ENCODE measurements at regions not wholly inside any gene's neighbourhood (a gene's known extent, or its start where the extent isn't known, plus 50 kb on each side); places are given as distances from the start of the nearest gene placed in this dataset.
"Not testable (repeated sequence)": the region's sequence is repeated elsewhere in the genome, so short reads cannot be mapped to it uniquely, and the experiment has no call there.

DNA sequence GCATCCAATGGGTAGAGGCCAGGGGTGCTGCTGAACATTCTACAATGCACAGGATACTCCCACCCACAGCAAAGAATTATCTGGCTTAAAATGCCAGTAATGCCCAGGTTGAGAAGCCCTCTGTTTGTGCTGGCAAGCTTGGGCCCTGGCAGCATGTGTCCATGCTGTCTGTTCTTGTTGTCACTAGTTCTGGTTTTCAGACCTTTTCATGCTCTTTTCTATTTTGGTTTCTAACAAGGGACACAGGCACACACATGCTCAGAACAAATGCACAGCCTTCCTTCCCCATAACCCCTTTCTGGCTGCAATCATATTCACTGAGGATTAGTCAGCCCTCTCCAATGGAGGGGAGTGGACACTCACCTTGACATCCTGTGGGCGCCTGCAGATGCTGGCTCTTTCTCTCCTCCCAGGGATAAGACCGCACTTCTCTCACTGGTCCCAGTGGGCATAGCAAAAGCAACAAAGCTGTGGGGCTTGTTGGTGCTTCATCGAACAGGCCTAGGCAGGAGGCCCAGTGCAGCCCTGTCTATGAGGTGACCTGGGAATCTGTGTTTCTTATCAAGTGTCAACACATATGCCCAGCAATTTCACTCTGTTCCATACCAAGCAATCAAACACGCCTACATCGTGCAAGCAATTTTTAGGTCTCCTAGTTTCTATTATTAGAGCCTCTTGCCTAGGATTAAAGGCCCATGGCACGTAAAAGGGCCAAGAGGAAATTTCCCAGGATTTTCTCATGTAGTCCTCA, 271.1 kb upstream of the CCL2 start:
- DNase-seq: no peak

- no peak for DNase-seq
These were observed 269.0 kb upstream of the CCL2 start for GRCh38 chr17:33986088-33986487.

DNA sequence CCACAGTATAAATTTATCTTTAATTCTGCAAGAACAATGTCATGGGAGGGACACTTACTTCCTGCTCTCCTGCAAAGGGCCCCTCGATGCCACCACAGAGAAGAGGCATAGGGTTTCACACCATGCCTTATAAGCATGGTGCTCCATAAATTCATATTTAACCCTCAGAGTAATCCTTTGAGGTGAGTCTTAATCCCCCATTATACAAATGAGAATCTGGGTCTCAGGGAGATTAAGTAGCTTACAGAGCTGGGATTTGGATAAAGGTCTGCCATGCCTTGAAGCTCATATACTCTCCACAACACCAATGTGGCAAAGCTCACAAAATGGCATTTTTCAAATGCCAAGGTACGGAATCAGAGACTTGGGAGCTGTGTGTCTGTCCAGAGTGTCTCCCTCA, 268.5 kb upstream of the CCL2 start:
- DNase-seq: no peak

GRCh38 chr17:33987162-33987561, 267.9 kb upstream of the CCL2 start:
- no peak for DNase-seq

DNA sequence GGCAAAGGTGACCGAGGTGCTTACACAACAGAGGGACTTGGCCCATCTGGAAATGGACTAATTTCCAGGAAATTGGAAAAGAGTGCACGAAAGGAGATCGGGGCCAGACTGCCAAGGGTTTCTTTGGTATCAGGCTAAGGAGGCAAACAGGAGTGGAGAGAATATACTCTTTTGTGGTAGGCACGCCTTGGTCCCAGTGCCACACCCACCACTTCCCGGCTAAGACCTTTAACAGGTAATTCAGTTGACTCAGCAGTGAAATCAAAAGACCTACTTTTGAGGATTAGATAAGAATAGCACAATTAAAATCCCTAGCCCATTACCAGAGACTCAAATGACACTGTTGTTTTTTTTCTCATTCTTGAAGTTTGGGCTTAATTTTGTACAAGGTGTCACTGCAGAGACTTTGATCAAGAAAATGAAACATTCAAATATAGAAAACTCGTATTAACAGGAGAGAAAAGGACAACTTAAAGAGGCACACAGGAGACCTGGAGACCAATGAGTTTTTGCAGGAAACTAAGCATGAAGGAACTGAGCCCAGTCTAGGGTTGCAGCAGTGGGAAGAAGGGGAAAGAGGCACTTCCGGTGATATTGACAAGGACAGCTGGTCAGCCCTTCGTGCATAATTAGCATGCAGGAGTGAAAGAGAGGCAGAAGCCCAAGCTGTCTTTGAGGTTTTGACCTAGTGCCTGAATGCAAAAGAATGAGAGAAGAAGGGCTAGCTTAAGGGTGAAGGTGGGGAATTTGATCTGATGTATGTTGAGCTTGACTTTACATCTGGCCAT, 265.5 kb upstream of the CCL2 start:
- DNase-seq: no peak

GRCh38 chr17:33990943-33991706, 264.0 kb upstream of the CCL2 start:
- no peak for DNase-seq

DNA sequence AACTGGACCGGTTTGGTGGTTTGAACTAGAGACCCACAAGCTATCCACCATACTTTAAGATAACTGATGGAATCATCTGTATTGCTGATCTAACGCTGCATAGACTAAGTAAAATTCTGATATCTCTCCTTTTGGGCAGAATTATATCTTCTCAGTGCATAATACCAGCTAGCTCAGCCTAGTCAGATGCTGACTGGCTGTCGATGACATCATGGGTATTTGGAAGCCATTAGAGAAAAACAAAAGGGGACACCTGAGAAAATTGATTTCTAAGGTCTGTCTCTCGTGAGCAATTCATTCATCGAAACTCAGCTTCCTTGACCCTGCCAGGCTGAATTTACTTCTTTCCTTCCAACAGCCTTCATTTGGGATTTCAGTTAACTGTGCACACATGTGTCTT, 263.0 kb upstream of the CCL2 start:
- DNase-seq: no peak

- DNase-seq: no peak
These were observed 254.4 kb upstream of the CCL2 start for GRCh38 chr17:34000639-34001038.

GRCh38 chr17:34001246-34001645, 253.8 kb upstream of the CCL2 start:
- no peak for DNase-seq

DNA sequence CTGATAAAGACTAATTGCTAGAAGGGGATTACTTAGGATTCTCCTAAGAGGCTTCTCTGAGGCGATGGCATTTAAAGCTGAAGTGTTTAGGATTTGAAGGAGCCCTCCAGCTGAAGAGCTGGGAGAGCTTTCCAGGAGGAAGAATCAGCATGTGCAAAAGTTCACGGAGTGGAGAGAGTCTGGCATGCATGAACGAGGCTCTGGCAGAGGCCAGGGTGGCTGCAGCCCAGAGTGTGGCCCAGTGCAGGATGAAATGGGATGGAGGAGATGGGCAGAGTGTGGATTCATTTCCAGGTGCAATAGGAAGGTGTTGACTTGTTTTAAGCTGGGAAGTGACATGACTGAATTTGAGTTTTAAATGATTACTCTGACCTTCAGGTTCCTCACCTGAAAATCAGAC, 249.0 kb upstream of the CCL2 start:
- no peak for DNase-seq

DNA sequence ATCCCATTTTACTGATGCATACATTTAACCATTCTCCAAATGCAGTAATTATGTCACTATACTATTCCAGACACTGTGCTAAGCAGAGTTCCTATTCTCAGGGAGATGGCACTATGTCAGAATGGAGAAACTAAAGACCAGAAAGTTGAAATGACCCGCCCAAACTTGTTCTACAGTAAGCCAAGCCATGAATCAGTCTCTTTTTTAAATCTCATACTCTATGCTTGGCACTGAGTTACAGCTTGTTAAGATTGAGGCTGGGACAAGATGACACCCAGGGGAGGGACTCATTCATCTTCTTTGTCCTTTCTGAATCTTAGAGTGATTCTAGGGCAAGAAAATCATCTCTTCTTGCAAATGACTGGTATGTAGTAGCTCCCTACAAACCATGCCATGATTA, 247.0 kb upstream of the CCL2 start:
- no peak for DNase-seq

GRCh38 chr17:34009912-34010311, 245.2 kb upstream of the CCL2 start:
- no peak for DNase-seq

GRCh38 chr17:34010534-34010933, 244.6 kb upstream of the CCL2 start:
- DNase-seq: no peak

GRCh38 chr17:34011599-34011998, 243.5 kb upstream of the CCL2 start:
- DNase-seq: no peak

GRCh38 chr17:34012709-34013375, 242.2 kb upstream of the CCL2 start:
- DNase-seq: no peak

- DNase-seq: no peak
These were observed 239.8 kb upstream of the CCL2 start for GRCh38 chr17:34015253-34015652.

GRCh38 chr17:34024386-34024785, 230.7 kb upstream of the CCL2 start:
- DNase-seq: no peak

- DNase-seq: no peak
These were observed 230.1 kb upstream of the CCL2 start for GRCh38 chr17:34024806-34025551.

DNA sequence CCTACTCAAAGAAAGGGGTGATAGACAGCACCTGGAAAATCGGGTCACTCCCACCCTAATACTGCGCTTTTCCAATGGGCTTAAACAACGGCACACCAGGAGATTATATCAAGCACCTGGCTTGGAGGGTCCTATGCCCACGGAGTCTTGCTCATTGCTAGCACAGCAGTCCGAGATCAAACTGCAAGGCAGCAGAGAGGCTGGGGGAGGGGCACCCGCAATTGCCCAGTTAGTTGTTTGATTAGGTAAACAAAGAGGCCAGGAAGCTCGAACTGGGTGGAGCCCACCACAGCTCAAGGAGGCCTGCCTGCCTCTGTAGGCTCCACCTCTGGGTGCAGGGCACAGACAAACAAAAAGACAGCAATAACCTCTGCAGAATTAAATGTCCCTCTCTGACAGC, 224.5 kb upstream of the CCL2 start:
- DNase-seq: not testable (repeated sequence)

DNA sequence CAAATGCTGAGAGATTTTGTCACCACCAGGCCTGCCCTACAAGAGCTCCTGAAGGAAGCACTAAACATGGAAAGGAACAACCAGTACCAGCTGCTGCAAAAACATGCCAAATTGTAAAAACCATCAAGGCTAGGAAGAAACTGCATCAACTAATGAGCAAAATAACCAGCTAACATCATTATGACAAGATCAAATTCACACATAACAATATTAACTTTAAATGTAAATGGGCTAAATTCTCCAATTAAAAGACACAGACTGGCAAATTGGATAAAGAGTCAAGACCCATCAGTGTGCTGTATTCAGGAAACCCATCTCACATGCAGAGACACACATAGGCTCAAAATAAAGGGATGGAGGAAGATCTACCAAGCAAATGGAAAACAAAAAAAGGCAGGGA, 222.8 kb upstream of the CCL2 start:
- DNase-seq: not testable (repeated sequence)

DNA sequence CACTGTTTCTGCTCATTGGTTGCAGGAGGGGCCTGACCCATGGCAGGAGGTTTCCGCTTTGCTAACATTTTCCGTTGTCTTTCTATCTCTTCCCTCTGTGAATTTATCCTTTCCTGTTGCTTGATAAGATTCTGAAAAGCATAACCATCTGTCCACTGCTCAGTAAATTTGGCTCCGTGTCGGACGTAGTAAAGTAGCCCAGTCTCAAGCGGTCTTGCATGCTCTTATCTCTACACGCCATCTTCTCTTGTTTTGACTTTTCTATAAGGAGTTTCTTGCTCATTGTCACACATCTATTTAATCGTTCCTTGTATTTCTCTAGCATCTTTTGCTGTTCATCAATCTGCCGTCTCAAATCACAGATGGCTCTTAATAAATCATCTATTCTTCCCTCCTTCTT, 216.3 kb upstream of the CCL2 start:
- not testable (repeated sequence) for DNase-seq

GRCh38 chr17:34039213-34039612, 215.9 kb upstream of the CCL2 start:
- not testable (repeated sequence) for DNase-seq
